Gastrocnemius medialis (tissue), 4 donors: ENCODE measurements at regions not wholly inside any gene's neighbourhood (a gene's known extent, or its start where the extent isn't known, plus 50 kb on each side); places are given as distances from the start of the nearest gene placed in this dataset.

ENCODE experiments used
- ATAC-seq, 2 donors: fragments of 150-250 bp; one replicate each; pipeline ENCODE4 v1.9.1; 2016
- DNase-seq, 2 donors: peaks; one replicate each; pipeline ENCODE4 v3.0.0-alpha.2; 2019
- H3K27ac ChIP-seq, 4 donors: fragments of 200-600 bp; sonication (generic); 1 replicate in 1 of 4; 2 replicates in 3 of 4; pipeline ENCODE4 v1.5.1; 2016 to 2018; ENCODE audit warnings: mild to moderate bottlenecking in 2 of 4, moderate library complexity in 1 of 4
- H3K27me3 ChIP-seq, 3 donors: fragments of 200-600 bp; sonication (generic) in 2 of 3; 1 replicate in 1 of 3; 2 replicates in 2 of 3; pipeline versions ENCODE4 v1.5.1 to v1.6.0; 2016 to 2019; ENCODE audit warnings: mild to moderate bottlenecking in 1 of 3, moderate library complexity in 1 of 3
- H3K36me3 ChIP-seq, 2 donors: fragments of 200-600 bp; sonication (generic) in 1 of 2; one replicate each; pipeline ENCODE4 v1.5.1; 2017 to 2018
- H3K4me1 ChIP-seq, 2 donors: fragments of 200-600 bp; sonication (generic) in 1 of 2; one replicate each; pipeline ENCODE4 v1.5.1; 2016 to 2017; ENCODE audit warnings: mild to moderate bottlenecking in 2 of 2
- H3K4me3 ChIP-seq, 4 donors: fragments of 200-600 bp; sonication (generic) in 3 of 4; 1 replicate in 1 of 4; 2 replicates in 3 of 4; pipeline ENCODE4 v1.5.1; 2016 to 2019; ENCODE audit warnings: mild to moderate bottlenecking in 2 of 4
- H3K9me3 ChIP-seq, 3 donors: fragments of 200-600 bp; sonication (generic) in 2 of 3; 1 replicate in 1 of 3; 2 replicates in 2 of 3; pipeline ENCODE4 v1.5.1; 2016 to 2019
- CTCF ChIP-seq, 5 experiments: fragments of 450-650 bp in 3 of 5; fragments of 200-600 bp in 2 of 5; sonication (generic) in 2 of 5; IDR thresholded peaks in 4 of 5; conservative IDR thresholded peaks in 1 of 5; 1 replicate in 4 of 5; 2 replicates in 1 of 5; pipeline ENCODE4 v1.5.1; 2016 to 2019; ENCODE audit warnings: antibody characterized with exemption in 5 of 5, mild to moderate bottlenecking in 3 of 5, moderate library complexity in 3 of 5
- POLR2A ChIP-seq, 2 donors: fragments of 450-650 bp; IDR thresholded peaks; one replicate each; pipeline ENCODE4 v1.6.1; 2017; ENCODE audit warnings: antibody characterized with exemption in 2 of 2, mild to moderate bottlenecking in 2 of 2, moderate library complexity in 2 of 2
- in situ Hi-C, 4 donors: fragments of 200-750 bp; cut with MboI; loops; one replicate each; pipeline versions ENCODE4 v1.15.0 to v1.8.0; 2017; ENCODE audit warnings: low sequenced_read_pairs in 4 of 4
- intact Hi-C: fragments of 100-400 bp; cut with DNase I; formaldehyde crosslinking; loops from one replicate; pipeline ENCODE4 v1.15.1; 2023; ENCODE audit warnings: low total_unique reads

GRCh38 chr2:181307203-181307991, 149.8 kb upstream of the ITGA4 start:
- H3K27ac ChIP-seq = no peak overlapping the region
- in situ Hi-C loops = no loop called here
- TF ChIP-seq CTCF (IDR thresholded peaks at IDR 0.05 in 4 of 5, conservative IDR thresholded peaks at IDR 0.05 in 1 of 5) = no peak
- no peak for TF ChIP-seq POLR2A (IDR thresholded peaks at IDR 0.05)
- H3K9me3 ChIP-seq = no peaks in the 10 kb centered on the region
- ATAC-seq (no peak), DNase-seq (no peak)
- H3K36me3 ChIP-seq = no peaks in the 10 kb centered on the region
- no peak overlapping the region for H3K4me3 ChIP-seq
- H3K27me3 ChIP-seq = no peaks in the 10 kb centered on the region
- no peaks in the 10 kb centered on the region for H3K4me1 ChIP-seq
- intact Hi-C loops = no loop called here

GRCh38 chr2:181308766-181309515, 148.2 kb upstream of the ITGA4 start:
- ATAC-seq = no peak
- no peaks in the 10 kb centered on the region for H3K9me3 ChIP-seq
- no peak for DNase-seq
- H3K4me3 ChIP-seq = no peak overlapping the region
- H3K27me3 ChIP-seq = no peaks in the 10 kb centered on the region
- H3K27ac ChIP-seq = no peak overlapping the region
- H3K4me1 ChIP-seq = no peaks in the 10 kb centered on the region
- no peaks in the 10 kb centered on the region for H3K36me3 ChIP-seq
- intact Hi-C loops = no loop called here
- in situ Hi-C loops = no loop called here
- TF ChIP-seq CTCF (IDR thresholded peaks at IDR 0.05 in 4 of 5, conservative IDR thresholded peaks at IDR 0.05 in 1 of 5) (no peak), POLR2A (IDR thresholded peaks at IDR 0.05) (no peak)

- H3K27ac ChIP-seq = no peak overlapping the region
- no peaks in the 10 kb centered on the region for H3K27me3 ChIP-seq
- TF ChIP-seq POLR2A (IDR thresholded peaks at IDR 0.05) = no peak
- TF ChIP-seq CTCF (IDR thresholded peaks at IDR 0.05 in 4 of 5, conservative IDR thresholded peaks at IDR 0.05 in 1 of 5) = no peak
- no peak overlapping the region for H3K4me3 ChIP-seq
- no peak for ATAC-seq
- H3K9me3 ChIP-seq = no peaks in the 10 kb centered on the region
- no peak for DNase-seq
- in situ Hi-C loops = no loop called here
- no peaks in the 10 kb centered on the region for H3K36me3 ChIP-seq
- intact Hi-C loops = no loop called here
- H3K4me1 ChIP-seq = no peaks in the 10 kb centered on the region
Measured at GRCh38 chr2:181309586-181309985, 147.6 kb upstream of the ITGA4 start.

- Histone ChIP-seq H3K36me3 (no peaks in the 10 kb centered on the region), H3K9me3 (no peaks in the 10 kb centered on the region), H3K4me3 (no peak overlapping the region), H3K4me1 (no peaks in the 10 kb centered on the region), H3K27ac (no peak overlapping the region), H3K27me3 (no peaks in the 10 kb centered on the region)
- DNase-seq = no peak
- intact Hi-C loops (no loop called here), in situ Hi-C loops (no loop called here)
- no peak for ATAC-seq
- TF ChIP-seq POLR2A (IDR thresholded peaks at IDR 0.05) = no peak
- no peak for TF ChIP-seq CTCF (IDR thresholded peaks at IDR 0.05 in 4 of 5, conservative IDR thresholded peaks at IDR 0.05 in 1 of 5)
Measured at GRCh38 chr2:181310967-181311366, 146.2 kb upstream of the ITGA4 start.
